GM11168 (cell line): ENCODE measurements at regions not wholly inside any gene's neighbourhood (a gene's known extent, or its start where the extent isn't known, plus 50 kb on each side); places are given as distances from the start of the nearest gene placed in this dataset.

Experiments used
- in situ Hi-C: fragments of 300-500 bp; cut with MboI; formaldehyde crosslinking; loops from one replicate; pipeline ENCODE4 v1.12.0; 2022; ENCODE audit warnings: low sequenced_read_pairs; ENCODE audit not compliant: unreplicated experiment

- in situ Hi-C loops = loop anchor here (10.0 kb wide), 1 partner anchor 165 kb away; no protein-coding TSS in a partner anchor
Measured at GRCh38 chr16:85989376-85989775, 90.4 kb downstream of the IRF8 start.

GRCh38 chr16:85989863-85990643 is 91.1 kb downstream of the IRF8 start:
- in situ Hi-C loops = loop anchor here (10.0 kb wide), 1 partner anchor 165 kb away; no protein-coding TSS in a partner anchor

- in situ Hi-C loops = no loop called here
Measured at GRCh38 chr16:85990861-85991301, 91.9 kb downstream of the IRF8 start.

GRCh38 chr16:85991425-85991824 is 92.5 kb downstream of the IRF8 start:
- in situ Hi-C loops = no loop called here

GRCh38 chr16:85991856-85992255 is 92.9 kb downstream of the IRF8 start:
- in situ Hi-C loops = no loop called here

GRCh38 chr16:85992359-85992758 is 93.4 kb downstream of the IRF8 start:
- in situ Hi-C loops = no loop called here

- in situ Hi-C loops = no loop called here
Measured at GRCh38 chr16:85992779-85993178, 93.8 kb downstream of the IRF8 start.

- in situ Hi-C loops = no loop called here
Measured at GRCh38 chr16:85994492-85995490, 95.8 kb downstream of the IRF8 start.

GRCh38 chr16:85995541-85996423 is 96.8 kb downstream of the IRF8 start:
- in situ Hi-C loops = no loop called here

GRCh38 chr16:85996843-85997242 is 97.9 kb downstream of the IRF8 start:
- in situ Hi-C loops = no loop called here

- in situ Hi-C loops = no loop called here
Measured at GRCh38 chr16:85998171-85998867, 99.4 kb downstream of the IRF8 start.

GRCh38 chr16:85998868-85999729 is 100.1 kb downstream of the IRF8 start:
- in situ Hi-C loops = no loop called here

- in situ Hi-C loops = no loop called here
Measured at GRCh38 chr16:85999778-86000177, 100.8 kb downstream of the IRF8 start.

- in situ Hi-C loops = no loop called here
Measured at GRCh38 chr16:86002178-86002900, 103.4 kb downstream of the IRF8 start.

GRCh38 chr16:86007524-86007923 is 108.6 kb downstream of the IRF8 start:
- in situ Hi-C loops = no loop called here

GRCh38 chr16:86010680-86011141 is 111.7 kb downstream of the IRF8 start:
- in situ Hi-C loops = no loop called here

- in situ Hi-C loops = no loop called here
Measured at GRCh38 chr16:86011532-86011931, 112.6 kb downstream of the IRF8 start.

GRCh38 chr16:86012221-86012620 is 113.3 kb downstream of the IRF8 start:
- in situ Hi-C loops = no loop called here
